GM18520 (cell line): ENCODE measurements at regions not wholly inside any gene's neighbourhood (a gene's known extent, or its start where the extent isn't known, plus 50 kb on each side); places are given as distances from the start of the nearest gene placed in this dataset.

Experiments used
- ATAC-seq: cut with Tn5 transposase; IDR thresholded peaks from one replicate; pipeline ENCODE4 v1.9.1; 2021; ENCODE audit not compliant: unreplicated experiment

GRCh38 chr2:48098539-48098938 is 192.2 kb upstream of the FBXO11 start:
- ATAC-seq: no peak

- no peak for ATAC-seq
Observed at GRCh38 chr2:48104418-48104817, 198.1 kb upstream of the FBXO11 start.

GRCh38 chr2:48105848-48106247 is 199.6 kb upstream of the FBXO11 start:
- ATAC-seq: no peak

- no peak for ATAC-seq
Observed at GRCh38 chr2:48107326-48107925, 201.1 kb upstream of the FBXO11 start.

GRCh38 chr2:48108455-48108854 is 202.2 kb upstream of the FBXO11 start:
- no peak for ATAC-seq

GRCh38 chr2:48109491-48110204 is 203.3 kb upstream of the FBXO11 start:
- no peak for ATAC-seq

- no peak for ATAC-seq
Observed at GRCh38 chr2:48110492-48110891, 204.0 kb upstream of the FOXN2 start.

- no peak for ATAC-seq
Observed at GRCh38 chr2:48112911-48113680, 201.4 kb upstream of the FOXN2 start.

GRCh38 chr2:48113767-48114166 is 200.7 kb upstream of the FOXN2 start:
- ATAC-seq: no peak

GRCh38 chr2:48114256-48114655 is 200.2 kb upstream of the FOXN2 start:
- peak; percentile 60 for ATAC-seq

GRCh38 chr2:48116497-48116896 is 198.0 kb upstream of the FOXN2 start:
- no peak for ATAC-seq

GRCh38 chr2:48118895-48119294 is 195.6 kb upstream of the FOXN2 start:
- no peak for ATAC-seq

GRCh38 chr2:48120112-48120511 is 194.4 kb upstream of the FOXN2 start:
- no peak for ATAC-seq

GRCh38 chr2:48120759-48121242 is 193.7 kb upstream of the FOXN2 start:
- no peak for ATAC-seq

GRCh38 chr2:48122166-48122565 is 192.3 kb upstream of the FOXN2 start:
- ATAC-seq: no peak

GRCh38 chr2:48124592-48124991 is 189.9 kb upstream of the FOXN2 start:
- ATAC-seq: no peak

- ATAC-seq: no peak
Observed at GRCh38 chr2:48126162-48126561, 188.3 kb upstream of the FOXN2 start.

GRCh38 chr2:48127612-48128191 is 186.8 kb upstream of the FOXN2 start:
- no peak for ATAC-seq

GRCh38 chr2:48129293-48129950 is 185.1 kb upstream of the FOXN2 start:
- no peak for ATAC-seq

GRCh38 chr2:48131539-48132270 is 182.8 kb upstream of the FOXN2 start:
- no peak for ATAC-seq
